HL-60 (cell line): ENCODE measurements at regions not wholly inside any gene's neighbourhood (a gene's known extent, or its start where the extent isn't known, plus 50 kb on each side); places are given as distances from the start of the nearest gene placed in this dataset.

ENCODE experiments used
- DNase-seq, 2 experiments: peaks; one replicate each; pipeline ENCODE4 v3.0.0-alpha.2; 2010 to 2020; ENCODE audit warnings: low read depth in 1 of 2, low spot score in 1 of 2
- H3K27ac ChIP-seq: fragments of 250-450 bp; sonication (Bioruptor Pico); replicated peaks from 2 replicates; pipeline ENCODE4 v1.5.1; 2020; ENCODE audit warnings: mild to moderate bottlenecking, moderate library complexity
- H3K27me3 ChIP-seq: fragments of 250-450 bp; sonication (Bioruptor Pico); 2 replicates; pipeline ENCODE4 v1.5.1; 2021; ENCODE audit warnings: mild to moderate bottlenecking, moderate library complexity; ENCODE audit not compliant: insufficient read depth, poor library complexity, severe bottlenecking
- H3K4me3 ChIP-seq: replicated peaks from 2 replicates; pipeline ENCODE4 v1.5.1; 2011; ENCODE audit warnings: mild to moderate bottlenecking, control low read depth, low read length; ENCODE audit not compliant: insufficient read depth
- GABPA ChIP-seq: IDR thresholded peaks from 2 replicates; pipeline ENCODE4 v1.6.1; 2012; ENCODE audit warnings: low read depth
- POLR2AphosphoS5 ChIP-seq: IDR thresholded peaks from 2 replicates; pipeline ENCODE4 v1.6.1; 2012; ENCODE audit warnings: low read depth
- SPI1 ChIP-seq: IDR thresholded peaks from 2 replicates; pipeline ENCODE4 v1.6.1; 2012; ENCODE audit warnings: low read depth, mild to moderate bottlenecking, borderline replicate concordance
- TF ChIP-seq, protein P1 (sequence below): IDR thresholded peaks from one replicate; pipeline ENCODE4 v1.5.1; 2011; ENCODE audit warnings: low read length, control low read depth, inconsistent platforms; ENCODE audit not compliant: insufficient read depth
- TF ChIP-seq, protein P2 (sequence below): IDR thresholded peaks from 2 replicates; pipeline ENCODE4 v1.6.1; 2012; ENCODE audit warnings: low read depth; ENCODE audit not compliant: insufficient replicate concordance

DNA sequence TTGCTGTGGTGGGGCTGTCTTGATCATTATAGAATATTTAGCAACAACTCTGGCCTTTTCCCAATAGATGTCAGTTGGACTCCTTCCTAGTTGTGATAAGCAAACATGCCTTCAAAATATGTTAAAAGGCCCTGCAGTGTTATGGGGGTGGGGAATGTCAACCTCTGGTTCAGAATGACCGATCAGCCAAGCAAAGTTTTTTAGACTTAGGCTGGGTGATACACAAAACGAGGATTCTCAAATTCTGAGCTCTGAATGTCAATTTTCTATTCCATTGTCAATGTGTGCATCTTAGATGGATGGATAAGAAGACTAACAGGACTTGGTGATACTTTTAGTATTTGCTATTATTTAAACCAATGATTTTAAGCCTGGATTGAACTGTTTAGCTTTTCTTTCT, 940.0 kb upstream of the GRIA3 start:
- no peak overlapping the region for H3K4me3 ChIP-seq
- H3K27me3 ChIP-seq = no peaks in the 10 kb centered on the region
- H3K27ac ChIP-seq = no peak overlapping the region
- TF ChIP-seq GABPA = no peak
- no peak for DNase-seq

DNA sequence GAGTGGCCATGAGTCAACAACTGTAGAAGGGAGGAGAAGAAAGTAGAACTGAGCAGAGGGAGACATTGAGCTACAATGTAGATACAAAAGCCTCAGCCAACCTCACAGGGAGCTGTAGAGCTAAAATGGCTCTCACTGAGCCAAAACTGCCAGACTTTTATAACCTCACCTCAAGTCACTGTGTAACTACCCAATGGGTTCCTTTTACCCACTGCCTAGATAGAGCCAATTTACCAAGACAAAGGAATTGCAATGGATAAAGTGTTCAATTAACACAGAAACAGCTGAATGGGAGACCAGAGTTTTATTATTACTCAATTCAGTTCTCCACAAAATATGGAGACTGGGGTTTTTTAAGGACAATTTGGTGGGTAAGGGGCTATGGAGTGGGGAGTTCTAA, 938.9 kb upstream of the GRIA3 start:
- Histone ChIP-seq H3K27ac (no peak overlapping the region), H3K4me3 (no peak overlapping the region), H3K27me3 (no peaks in the 10 kb centered on the region)
- no peak for DNase-seq
- TF ChIP-seq, protein P1, sequence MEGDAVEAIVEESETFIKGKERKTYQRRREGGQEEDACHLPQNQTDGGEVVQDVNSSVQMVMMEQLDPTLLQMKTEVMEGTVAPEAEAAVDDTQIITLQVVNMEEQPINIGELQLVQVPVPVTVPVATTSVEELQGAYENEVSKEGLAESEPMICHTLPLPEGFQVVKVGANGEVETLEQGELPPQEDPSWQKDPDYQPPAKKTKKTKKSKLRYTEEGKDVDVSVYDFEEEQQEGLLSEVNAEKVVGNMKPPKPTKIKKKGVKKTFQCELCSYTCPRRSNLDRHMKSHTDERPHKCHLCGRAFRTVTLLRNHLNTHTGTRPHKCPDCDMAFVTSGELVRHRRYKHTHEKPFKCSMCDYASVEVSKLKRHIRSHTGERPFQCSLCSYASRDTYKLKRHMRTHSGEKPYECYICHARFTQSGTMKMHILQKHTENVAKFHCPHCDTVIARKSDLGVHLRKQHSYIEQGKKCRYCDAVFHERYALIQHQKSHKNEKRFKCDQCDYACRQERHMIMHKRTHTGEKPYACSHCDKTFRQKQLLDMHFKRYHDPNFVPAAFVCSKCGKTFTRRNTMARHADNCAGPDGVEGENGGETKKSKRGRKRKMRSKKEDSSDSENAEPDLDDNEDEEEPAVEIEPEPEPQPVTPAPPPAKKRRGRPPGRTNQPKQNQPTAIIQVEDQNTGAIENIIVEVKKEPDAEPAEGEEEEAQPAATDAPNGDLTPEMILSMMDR = no peak
- TF ChIP-seq POLR2AphosphoS5 = no peak
- no peak for TF ChIP-seq SPI1
- TF ChIP-seq GABPA = no peak
- TF ChIP-seq, protein P2, sequence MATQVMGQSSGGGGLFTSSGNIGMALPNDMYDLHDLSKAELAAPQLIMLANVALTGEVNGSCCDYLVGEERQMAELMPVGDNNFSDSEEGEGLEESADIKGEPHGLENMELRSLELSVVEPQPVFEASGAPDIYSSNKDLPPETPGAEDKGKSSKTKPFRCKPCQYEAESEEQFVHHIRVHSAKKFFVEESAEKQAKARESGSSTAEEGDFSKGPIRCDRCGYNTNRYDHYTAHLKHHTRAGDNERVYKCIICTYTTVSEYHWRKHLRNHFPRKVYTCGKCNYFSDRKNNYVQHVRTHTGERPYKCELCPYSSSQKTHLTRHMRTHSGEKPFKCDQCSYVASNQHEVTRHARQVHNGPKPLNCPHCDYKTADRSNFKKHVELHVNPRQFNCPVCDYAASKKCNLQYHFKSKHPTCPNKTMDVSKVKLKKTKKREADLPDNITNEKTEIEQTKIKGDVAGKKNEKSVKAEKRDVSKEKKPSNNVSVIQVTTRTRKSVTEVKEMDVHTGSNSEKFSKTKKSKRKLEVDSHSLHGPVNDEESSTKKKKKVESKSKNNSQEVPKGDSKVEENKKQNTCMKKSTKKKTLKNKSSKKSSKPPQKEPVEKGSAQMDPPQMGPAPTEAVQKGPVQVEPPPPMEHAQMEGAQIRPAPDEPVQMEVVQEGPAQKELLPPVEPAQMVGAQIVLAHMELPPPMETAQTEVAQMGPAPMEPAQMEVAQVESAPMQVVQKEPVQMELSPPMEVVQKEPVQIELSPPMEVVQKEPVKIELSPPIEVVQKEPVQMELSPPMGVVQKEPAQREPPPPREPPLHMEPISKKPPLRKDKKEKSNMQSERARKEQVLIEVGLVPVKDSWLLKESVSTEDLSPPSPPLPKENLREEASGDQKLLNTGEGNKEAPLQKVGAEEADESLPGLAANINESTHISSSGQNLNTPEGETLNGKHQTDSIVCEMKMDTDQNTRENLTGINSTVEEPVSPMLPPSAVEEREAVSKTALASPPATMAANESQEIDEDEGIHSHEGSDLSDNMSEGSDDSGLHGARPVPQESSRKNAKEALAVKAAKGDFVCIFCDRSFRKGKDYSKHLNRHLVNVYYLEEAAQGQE = no peak

DNA sequence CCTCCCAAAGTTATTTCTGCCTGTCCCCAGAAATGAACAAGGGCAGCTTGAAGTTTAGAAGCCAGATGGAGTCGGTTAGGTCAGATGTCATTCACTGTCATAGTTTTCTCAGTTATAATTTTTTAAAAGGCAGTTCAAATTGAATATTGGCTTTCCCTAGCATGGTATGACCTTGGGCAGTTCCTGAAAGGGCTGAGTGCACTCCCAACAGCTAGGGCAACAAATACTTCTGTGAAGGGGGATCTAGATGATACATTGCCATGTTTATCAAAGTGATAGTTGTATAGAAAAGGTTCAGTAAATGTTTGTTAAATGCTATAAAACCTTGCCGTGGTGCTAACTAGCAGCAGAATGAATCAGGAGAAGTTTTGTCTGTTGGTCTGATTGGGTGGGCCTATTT, 938.1 kb upstream of the GRIA3 start:
- Histone ChIP-seq H3K27ac (no peak overlapping the region), H3K4me3 (no peak overlapping the region), H3K27me3 (no peaks in the 10 kb centered on the region)
- no peak for DNase-seq
- TF ChIP-seq SPI1 (no peak), GABPA (no peak), POLR2AphosphoS5 (no peak)
- TF ChIP-seq, protein P2 = no peak
- TF ChIP-seq, protein P1 = no peak

DNA sequence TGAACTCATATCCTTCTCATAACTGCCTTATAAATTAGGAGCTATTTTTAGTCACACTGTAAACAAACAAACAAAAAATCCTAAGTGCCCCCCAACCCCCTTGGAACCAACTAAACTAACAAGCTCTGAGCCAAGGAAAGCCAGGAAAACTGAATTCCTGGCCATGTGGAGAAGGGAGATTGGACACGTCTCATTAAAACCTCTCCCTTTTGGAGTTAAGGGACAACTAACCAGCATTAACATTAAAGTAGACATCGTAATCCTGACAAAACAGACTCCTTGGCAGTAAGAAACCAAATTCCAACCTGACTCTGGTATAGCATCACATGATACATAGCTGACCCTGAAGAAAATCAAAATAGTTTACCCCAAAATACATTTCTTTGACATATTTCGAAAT, 937.1 kb upstream of the GRIA3 start:
- TF ChIP-seq SPI1 (no peak), GABPA (no peak)
- TF ChIP-seq, protein P1 = no peak
- TF ChIP-seq, protein P2 = no peak
- no peak overlapping the region for H3K27ac ChIP-seq
- no peaks in the 10 kb centered on the region for H3K27me3 ChIP-seq
- H3K4me3 ChIP-seq = no peak overlapping the region
- no peak for DNase-seq
